SK-N-MC (cell line): ENCODE measurements at regions not wholly inside any gene's neighbourhood (a gene's known extent, or its start where the extent isn't known, plus 50 kb on each side); places are given as distances from the start of the nearest gene placed in this dataset.

Source experiments
- EZH2 ChIP-seq: fragments of 200-600 bp; sonication (generic); IDR thresholded peaks from one replicate; pipeline ENCODE4 v1.6.1; 2017; ENCODE audit warnings: antibody characterized with exemption
- FOXP2 ChIP-seq: optimal IDR thresholded peaks from 2 replicates; pipeline ENCODE3; 2011; ENCODE audit warnings: mild to moderate bottlenecking, moderate library complexity; ENCODE audit not compliant: insufficient read depth; ENCODE audit errors: extremely low read length, control extremely low read depth
- POLR2AphosphoS5 ChIP-seq: IDR thresholded peaks from 2 replicates; pipeline ENCODE4 v1.6.1; 2012; ENCODE audit warnings: mild to moderate bottlenecking, low read depth, low read length, borderline replicate concordance

- no peak for TF ChIP-seq POLR2AphosphoS5
- no peak for TF ChIP-seq EZH2
- TF ChIP-seq FOXP2: no peak
These were observed 122.1 kb upstream of the SPATA13 start for GRCh38 chr13:24038405-24038804.
